ENCODE measurements at regions not wholly inside any gene's neighbourhood (a gene's known extent, or its start where the extent isn't known, plus 50 kb on each side); places are given as distances from the start of the nearest gene placed in this dataset.

GRCh38 chr19:5260381-5260967 is 80.1 kb downstream of the PTPRS start:
- Histone ChIP-seq H3K9me3 (peaks cover 0 to 14% (median 3%) of the 10 kb centered on the region in 4 donors), H3K36me3 (peaks cover 0 to 99% (median 0%) of the 10 kb centered on the region in 3 donors), H3K4me1 (no peaks in the 10 kb centered on the region), H3K27ac (no peak overlapping the region), H3K4me3 (no peak overlapping the region), H3K27me3 (no peaks in the 10 kb centered on the region)
- TF ChIP-seq CTCF (IDR thresholded peaks at IDR 0.05) (no peak), POLR2A (IDR thresholded peaks at IDR 0.05) (no peak), EP300 (IDR thresholded peaks at IDR 0.05) (no peak)
- WGBS, 2 donors, result 84 to 93% methylated on average over 13 to 20 of the region's 20 CpGs
- no peak for DNase-seq (ENCODE audit: low spot score in 2 of 2)

DNA sequence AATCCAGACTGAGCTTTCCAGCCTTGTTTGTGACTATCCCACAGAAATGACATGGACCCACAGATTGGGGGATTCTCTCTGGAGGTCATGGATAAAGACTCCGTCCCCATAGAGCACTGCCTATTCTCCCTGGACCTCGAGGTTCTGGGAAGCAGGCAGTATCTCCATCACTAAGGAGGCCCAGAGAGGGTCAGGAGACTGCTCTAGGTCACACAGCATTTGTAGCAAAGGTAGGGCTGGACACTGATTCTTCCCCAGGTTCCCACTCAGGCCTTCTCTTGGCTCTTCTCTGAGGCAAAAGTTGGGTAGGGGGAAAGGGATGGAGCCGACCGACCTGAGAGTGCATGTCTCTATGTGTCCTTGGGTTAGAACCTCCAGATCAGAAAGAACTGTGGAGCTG is 80.9 kb downstream of the PTPRS start:
- Histone ChIP-seq H3K36me3 (peaks cover 0 to 99% (median 0%) of the 10 kb centered on the region in 3 donors), H3K4me1 (no peaks in the 10 kb centered on the region), H3K27ac (no peak overlapping the region), H3K27me3 (no peaks in the 10 kb centered on the region), H3K4me3 (no peak overlapping the region), H3K9me3 (peaks cover 0 to 21% (median 7%) of the 10 kb centered on the region in 4 donors)
- TF ChIP-seq EP300 (IDR thresholded peaks at IDR 0.05) (no peak), CTCF (IDR thresholded peaks at IDR 0.05) (no peak), POLR2A (IDR thresholded peaks at IDR 0.05) (no peak)
- DNase-seq (ENCODE audit: low spot score in 2 of 2), result no peak
- WGBS, 2 donors, result 94 to 95% methylated on average over 4 of the region's 4 CpGs

- WGBS, 2 donors, result 97 to 98% methylated on average over 38 to 43 of the region's 43 CpGs
- no peak overlapping the region for H3K4me3 ChIP-seq
- peaks cover 0 to 94% (median 0%) of the 10 kb centered on the region in 3 donors for H3K36me3 ChIP-seq
Observed at GRCh38 chr19:5257155-5258045, 83.2 kb downstream of the PTPRS start.

DNA sequence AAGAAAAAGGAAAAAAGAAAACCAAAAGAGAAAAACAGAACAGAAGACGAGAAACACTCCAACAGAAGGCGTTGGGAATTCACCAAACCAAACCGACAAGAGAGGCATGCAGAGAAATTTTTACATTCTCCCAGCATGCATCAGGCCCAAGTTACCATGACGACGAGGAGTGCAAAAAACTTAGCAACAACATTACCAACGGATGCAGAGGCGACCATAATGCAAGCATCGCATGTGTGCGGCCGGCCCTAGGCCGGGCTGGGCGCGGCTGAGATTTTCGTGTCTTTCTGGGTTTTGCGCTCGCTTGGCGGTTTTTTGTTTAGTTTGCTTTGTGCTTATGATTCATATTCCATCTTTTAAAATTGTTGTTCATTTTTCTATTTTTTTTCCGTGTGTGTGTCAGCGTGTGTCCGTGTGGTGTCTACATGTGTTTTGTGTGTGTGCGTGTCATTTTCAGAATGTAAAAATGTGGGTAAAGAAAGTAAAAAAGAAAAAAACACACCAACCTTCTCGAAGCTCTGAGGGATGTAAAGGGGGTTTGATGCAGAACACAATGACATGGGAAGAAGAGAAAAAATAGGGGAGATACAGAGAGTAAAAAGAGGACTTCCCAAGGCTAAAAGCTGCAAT is 84.9 kb downstream of the PTPRS start:
- TF ChIP-seq CTCF (IDR thresholded peaks at IDR 0.05) (no peak), EP300 (IDR thresholded peaks at IDR 0.05) (no peak)
- Histone ChIP-seq H3K36me3 (peaks cover 0 to 82% (median 0%) of the 10 kb centered on the region in 3 donors), H3K9me3 (peaks cover 0 to 30% (median 8%) of the 10 kb centered on the region in 4 donors), H3K27me3 (no peaks in the 10 kb centered on the region), H3K4me3 (no peak overlapping the region), H3K4me1 (no peaks in the 10 kb centered on the region), H3K27ac (no peak overlapping the region)
- 96% methylated on average over 22 of the region's 22 CpGs for WGBS, 2 donors
- no peak for DNase-seq (ENCODE audit: low spot score in 2 of 2)

More at GRCh38 chr19:5257155-5258045, 83.2 kb downstream of the PTPRS start:
- DNase-seq (ENCODE audit: low spot score in 2 of 2), result no peak
- TF ChIP-seq POLR2A (IDR thresholded peaks at IDR 0.05), result no peak
- TF ChIP-seq CTCF (IDR thresholded peaks at IDR 0.05), result no peak
- TF ChIP-seq EP300 (IDR thresholded peaks at IDR 0.05), result no peak
- Histone ChIP-seq H3K4me1 (no peaks in the 10 kb centered on the region), H3K27me3 (no peaks in the 10 kb centered on the region), H3K27ac (no peak overlapping the region), H3K9me3 (peaks cover 0 to 30% (median 8%) of the 10 kb centered on the region in 4 donors)
